Neuronal stem cell (in vitro differentiated cells): ENCODE measurements at regions not wholly inside any gene's neighbourhood (a gene's known extent, or its start where the extent isn't known, plus 50 kb on each side); places are given as distances from the start of the nearest gene placed in this dataset.

Experiments
- DNase-seq: peaks from one replicate; pipeline ENCODE4 v3.0.0-alpha.2; 2013; ENCODE audit warnings: low spot score
- H2AFZ ChIP-seq: one replicate; pipeline ENCODE4 v1.6.1; 2013; ENCODE audit warnings: mild to moderate bottlenecking, low read length, inconsistent platforms
- H2AK5ac ChIP-seq: 2 replicates; pipeline ENCODE4 v1.6.1; 2013; ENCODE audit warnings: low read depth, mild to moderate bottlenecking, inconsistent platforms, low read length, moderate library complexity, mixed read lengths
- H2BK120ac ChIP-seq: 2 replicates; pipeline ENCODE4 v1.6.1; 2013; ENCODE audit warnings: low read depth, mild to moderate bottlenecking, inconsistent platforms, low read length, moderate library complexity, mixed read lengths
- H2BK12ac ChIP-seq: one replicate; pipeline ENCODE4 v1.6.1; 2013; ENCODE audit warnings: low read length, inconsistent platforms
- H2BK15ac ChIP-seq: 2 replicates; pipeline ENCODE4 v1.6.1; 2013; ENCODE audit warnings: mild to moderate bottlenecking, low read length, inconsistent platforms, mixed read lengths
- H2BK5ac ChIP-seq: one replicate; pipeline ENCODE4 v1.6.1; 2013; ENCODE audit warnings: inconsistent platforms, mild to moderate bottlenecking, low read length, moderate library complexity
- H3K14ac ChIP-seq: one replicate; pipeline ENCODE4 v1.6.1; 2013; ENCODE audit warnings: low read length, inconsistent platforms
- H3K18ac ChIP-seq: 2 replicates; pipeline ENCODE4 v1.6.1; 2013; ENCODE audit warnings: low read length, inconsistent platforms
- H3K23ac ChIP-seq: 2 replicates; pipeline ENCODE4 v1.6.1; 2013; ENCODE audit warnings: low read depth, mild to moderate bottlenecking, mixed read lengths, low read length, inconsistent platforms; ENCODE audit not compliant: poor library complexity
- H3K27ac ChIP-seq: replicated peaks from 3 replicates; pipeline ENCODE4 v1.5.1; 2013; ENCODE audit warnings: low read length, inconsistent platforms
- H3K27me3 ChIP-seq, 3 experiments: 2 replicates each; pipeline ENCODE4 v1.6.1; 2013; ENCODE audit warnings: low read length in 3 of 3, mild to moderate bottlenecking in 2 of 3, inconsistent platforms in 1 of 3, low read depth in 1 of 3, mixed read lengths in 1 of 3, moderate library complexity in 1 of 3; ENCODE audit not compliant: control insufficient read depth in 3 of 3, insufficient read depth in 3 of 3
- H3K36me3 ChIP-seq, 2 donors: replicated peaks in 1 of 2; 2 replicates each; pipeline ENCODE4 v1.6.1; 2013; ENCODE audit warnings: low read length in 2 of 2; ENCODE audit not compliant: control insufficient read depth in 2 of 2, insufficient read depth in 2 of 2
- H3K4ac ChIP-seq: 2 replicates; pipeline ENCODE4 v1.6.1; 2013; ENCODE audit warnings: inconsistent platforms, mild to moderate bottlenecking, low read length, moderate library complexity
- H3K4me1 ChIP-seq, 2 donors: 1 replicate in 1 of 2; 2 replicates in 1 of 2; pipeline ENCODE4 v1.6.1; 2013; ENCODE audit warnings: low read length in 2 of 2, low read depth in 1 of 2; ENCODE audit not compliant: control insufficient read depth in 2 of 2, insufficient read depth in 1 of 2
- H3K4me2 ChIP-seq: one replicate; pipeline ENCODE4 v1.6.1; 2013; ENCODE audit warnings: mild to moderate bottlenecking, low read length, inconsistent platforms; ENCODE audit not compliant: insufficient read depth, poor library complexity, severe bottlenecking
- H3K4me3 ChIP-seq, 2 donors: 2 replicates each; pipeline ENCODE4 v1.5.1; 2013; ENCODE audit warnings: low read length in 2 of 2, mild to moderate bottlenecking in 2 of 2, inconsistent platforms in 1 of 2, moderate library complexity in 1 of 2
- H3K79me1 ChIP-seq: one replicate; pipeline ENCODE4 v1.6.1; 2013; ENCODE audit warnings: low read depth, mild to moderate bottlenecking, inconsistent platforms, low read length, moderate library complexity
- H3K9ac ChIP-seq: one replicate; pipeline ENCODE4 v1.6.1; 2013; ENCODE audit warnings: mild to moderate bottlenecking, low read depth, low read length, inconsistent platforms; ENCODE audit not compliant: poor library complexity
- H3K9me3 ChIP-seq, 2 donors: replicated peaks in 1 of 2; 2 replicates each; pipeline versions ENCODE3 to v1.6.1; 2013; ENCODE audit warnings: low read length in 2 of 2, mild to moderate bottlenecking in 2 of 2, inconsistent platforms in 1 of 2, low read depth in 1 of 2, mixed read lengths in 1 of 2, moderate library complexity in 1 of 2; ENCODE audit not compliant: control insufficient read depth in 2 of 2, insufficient read depth in 1 of 2
- H4K8ac ChIP-seq: one replicate; pipeline ENCODE4 v1.6.1; 2013; ENCODE audit warnings: low read depth, mild to moderate bottlenecking, inconsistent platforms, low read length, moderate library complexity
- H4K91ac ChIP-seq: one replicate; pipeline ENCODE4 v1.6.1; 2013; ENCODE audit warnings: low read length, low read depth, mild to moderate bottlenecking, inconsistent platforms; ENCODE audit not compliant: poor library complexity
- WGBS, 2 donors: extraction: QIAGEN DNeasy Blood & Tissue Kit; methylation state at CpG; one replicate each; pipeline ENCODE4 v1.1.7; 2013; ENCODE audit warnings: missing lambda C conversion rate in 2 of 2, mixed read lengths in 1 of 2; ENCODE audit not compliant: insufficient read length in 2 of 2, insufficient replicate concordance in 1 of 2; ENCODE audit errors: extremely low coverage in 2 of 2; 5-methylcytosine and 5-hydroxymethylcytosine counted together

- H2BK15ac ChIP-seq, result no peak overlapping the region
- H4K8ac ChIP-seq, result no peak overlapping the region
- no peak overlapping the region for H2BK5ac ChIP-seq
- H3K14ac ChIP-seq, result no peak overlapping the region
- peaks cover 0 to 3% of the 10 kb centered on the region in 2 donors for H3K36me3 ChIP-seq
- H4K91ac ChIP-seq, result no peak overlapping the region
- no peak overlapping the region for H2AFZ ChIP-seq
- H3K79me1 ChIP-seq, result no peaks in the 10 kb centered on the region
- H3K9me3 ChIP-seq, result peaks cover 2% of the 10 kb centered on the region in 2 donors
- H3K4ac ChIP-seq, result no peak overlapping the region
- H3K23ac ChIP-seq, result no peak overlapping the region
- H3K4me1 ChIP-seq, result peaks cover 30 to 43% of the 10 kb centered on the region in 2 donors
- no CpG with 5 or more reads among the region's 19 CpGs for WGBS, 2 donors
- H2AK5ac ChIP-seq, result peak overlapping the region; percentile 63
- no peak overlapping the region for H3K27ac ChIP-seq
- H3K18ac ChIP-seq, result no peak overlapping the region
- no peak overlapping the region for H3K9ac ChIP-seq
- no peak overlapping the region for H2BK120ac ChIP-seq
- no peak overlapping the region for H3K4me3 ChIP-seq
- peaks cover 0 to 4% (median 0%) of the 10 kb centered on the region in 3 experiments for H3K27me3 ChIP-seq
- H2BK12ac ChIP-seq, result no peak overlapping the region
- no peak for DNase-seq
- no peak overlapping the region for H3K4me2 ChIP-seq
These were observed 169.6 kb upstream of the SOX1 start for GRCh38 chr13:111897178-111897845.

GRCh38 chr13:111897846-111898215 is 169.1 kb upstream of the SOX1 start:
- Histone ChIP-seq H3K27ac (no peak overlapping the region), H3K9ac (no peak overlapping the region), H3K4me2 (no peak overlapping the region), H3K36me3 (peaks cover 0 to 3% of the 10 kb centered on the region in 2 donors), H4K8ac (no peak overlapping the region), H4K91ac (no peak overlapping the region), H3K23ac (no peak overlapping the region), H3K9me3 (peaks cover 2% of the 10 kb centered on the region in 2 donors), H3K27me3 (no peaks in the 10 kb centered on the region), H3K4me3 (no peak overlapping the region), H2BK15ac (no peak overlapping the region), H2BK12ac (no peak overlapping the region), H3K79me1 (no peaks in the 10 kb centered on the region), H2AFZ (no peak overlapping the region), H3K18ac (peak overlapping the region; percentile 33), H2BK120ac (no peak overlapping the region), H3K4ac (no peak overlapping the region), H2AK5ac (peak overlapping the region; percentile 63), H2BK5ac (peak overlapping the region; percentile 30), H3K14ac (no peak overlapping the region), H3K4me1 (peaks cover 28 to 41% of the 10 kb centered on the region in 2 donors)
- no CpG with 5 or more reads among the region's 9 CpGs for WGBS, 2 donors
- no peak for DNase-seq

GRCh38 chr13:111898956-111899713 is 167.8 kb upstream of the SOX1 start:
- Histone ChIP-seq H3K4ac (no peak overlapping the region), H3K4me2 (no peak overlapping the region), H3K27ac (no peak overlapping the region), H3K14ac (no peak overlapping the region), H2BK15ac (no peak overlapping the region), H3K36me3 (peaks cover 0 to 3% of the 10 kb centered on the region in 2 donors), H2AK5ac (no peak overlapping the region), H3K23ac (no peak overlapping the region), H4K8ac (no peak overlapping the region), H2BK12ac (no peak overlapping the region), H3K9me3 (peaks cover 2% of the 10 kb centered on the region in 2 donors), H3K4me1 (peaks cover 16 to 37% of the 10 kb centered on the region in 2 donors), H3K27me3 (peaks cover 0 to 3% (median 0%) of the 10 kb centered on the region in 3 experiments), H2AFZ (no peak overlapping the region), H3K18ac (peak overlapping the region; percentile 30), H3K4me3 (no peak overlapping the region), H3K79me1 (no peaks in the 10 kb centered on the region), H2BK120ac (no peak overlapping the region), H3K9ac (no peak overlapping the region), H4K91ac (no peak overlapping the region), H2BK5ac (no peak overlapping the region)
- no CpG with 5 or more reads among the region's 35 CpGs for WGBS, 2 donors
- DNase-seq, result no peak

GRCh38 chr13:111899714-111900389 is 167.1 kb upstream of the SOX1 start:
- H2BK5ac ChIP-seq, result no peak overlapping the region
- no peak overlapping the region for H4K91ac ChIP-seq
- no peaks in the 10 kb centered on the region for H3K79me1 ChIP-seq
- peak overlapping the region; percentile 13 for H2AK5ac ChIP-seq
- no peak overlapping the region for H3K4me2 ChIP-seq
- WGBS, 2 donors, result no CpG with 5 or more reads among the region's 15 CpGs
- no peak overlapping the region for H3K27ac ChIP-seq
- H3K4ac ChIP-seq, result no peak overlapping the region
- no peak overlapping the region for H3K9ac ChIP-seq
- no peak overlapping the region for H3K4me3 ChIP-seq
- no peak overlapping the region for H2AFZ ChIP-seq
- peaks cover 0 to 3% (median 0%) of the 10 kb centered on the region in 3 experiments for H3K27me3 ChIP-seq
- no peak overlapping the region for H3K23ac ChIP-seq
- peaks cover 0 to 3% of the 10 kb centered on the region in 2 donors for H3K36me3 ChIP-seq
- H3K18ac ChIP-seq, result peak overlapping the region; percentile 53
- no peak overlapping the region for H2BK120ac ChIP-seq
- DNase-seq, result no peak
- no peak overlapping the region for H3K14ac ChIP-seq
- peaks cover 14 to 30% of the 10 kb centered on the region in 2 donors for H3K4me1 ChIP-seq
- no peak overlapping the region for H2BK12ac ChIP-seq
- H4K8ac ChIP-seq, result no peak overlapping the region
- H2BK15ac ChIP-seq, result no peak overlapping the region
- H3K9me3 ChIP-seq, result peaks cover 2% of the 10 kb centered on the region in 2 donors
